HG02763 (cell line): ENCODE measurements at regions not wholly inside any gene's neighbourhood (a gene's known extent, or its start where the extent isn't known, plus 50 kb on each side); places are given as distances from the start of the nearest gene placed in this dataset.
"Not testable (repeated sequence)": the region's sequence is repeated elsewhere in the genome, so short reads cannot be mapped to it uniquely, and the experiment has no call there.

ENCODE experiments used
- ATAC-seq: cut with Tn5 transposase; IDR thresholded peaks from one replicate; pipeline ENCODE4 v1.9.1; 2021; ENCODE audit warnings: mild to moderate bottlenecking, moderate library complexity; ENCODE audit not compliant: unreplicated experiment

DNA sequence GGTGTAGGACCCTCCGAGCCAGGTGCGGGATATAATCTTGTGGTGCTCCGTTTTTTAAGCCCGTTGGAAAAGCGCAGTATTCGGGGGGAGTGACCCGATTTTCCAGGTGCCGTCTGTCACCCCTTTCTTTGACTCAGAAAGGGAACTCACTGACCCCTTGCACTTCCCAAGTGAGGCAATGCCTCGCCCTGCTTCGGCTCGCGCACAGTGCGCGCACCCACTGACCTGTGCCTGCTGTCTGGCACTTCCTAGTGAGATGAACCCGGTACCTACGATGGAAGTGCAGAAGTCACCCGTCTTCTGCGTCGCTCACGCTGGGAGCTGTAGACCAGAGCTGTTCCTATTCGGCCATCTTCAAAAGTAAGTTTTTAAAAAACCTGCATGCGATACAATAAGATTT, 362.1 kb downstream of the HS3ST1 start:
- ATAC-seq: not testable (repeated sequence)

DNA sequence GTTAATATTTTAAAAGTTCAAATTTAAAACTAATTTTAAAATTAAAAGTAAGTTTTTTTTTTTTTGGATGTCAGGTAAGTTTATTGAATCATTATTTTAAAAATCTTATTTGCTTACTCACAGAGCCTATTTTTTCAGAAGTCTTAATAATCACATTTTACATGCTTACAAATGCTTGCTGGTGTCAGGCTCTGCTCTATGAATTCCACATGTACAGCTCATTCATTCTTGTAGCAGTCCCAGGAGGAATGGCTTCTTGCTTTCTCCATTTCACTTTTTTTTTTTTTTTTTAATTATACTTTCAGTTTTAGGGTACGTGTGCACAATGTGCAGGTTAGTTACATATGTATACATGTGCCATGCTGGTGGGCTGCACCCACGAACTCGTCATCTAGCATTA, 368.1 kb downstream of the HS3ST1 start:
- ATAC-seq: not testable (repeated sequence)

- ATAC-seq: not testable (repeated sequence)
Measured at GRCh38 chr4:11054937-11055336, 370.4 kb upstream of the CLNK start.

DNA sequence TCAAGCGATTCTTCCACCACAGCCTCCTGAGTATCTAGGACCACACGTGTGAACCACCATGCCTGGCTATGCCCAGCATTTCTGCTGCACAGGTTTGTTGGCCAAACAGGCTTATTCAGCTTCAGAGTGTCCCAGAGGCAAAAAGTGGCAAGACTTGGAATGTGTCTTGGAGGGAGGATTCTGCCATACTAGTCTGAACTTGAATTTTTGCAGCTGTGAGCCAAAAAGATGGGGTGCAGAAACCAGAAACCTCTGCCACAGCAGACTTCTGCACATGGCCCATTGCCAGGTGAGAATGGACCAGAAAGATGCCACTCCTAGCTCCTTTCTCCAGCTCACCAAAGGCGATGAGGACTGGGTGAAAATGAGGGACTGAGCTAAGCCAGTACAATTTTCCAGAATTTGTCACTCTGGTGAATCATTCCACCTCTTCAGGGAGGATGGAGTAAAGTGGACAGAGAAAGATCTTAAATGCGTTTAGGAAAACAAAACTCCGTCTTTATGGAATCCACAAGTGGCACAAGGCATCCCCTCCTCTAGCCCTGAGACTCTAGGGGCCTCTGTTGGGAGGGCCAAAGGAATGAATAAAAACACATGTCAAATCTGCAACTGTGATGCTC, 369.1 kb upstream of the CLNK start:
- ATAC-seq: no peak

- ATAC-seq: no peak
Measured at GRCh38 chr4:11051181-11051580, 366.6 kb upstream of the CLNK start.

- no peak for ATAC-seq
Measured at GRCh38 chr4:11050766-11051165, 366.2 kb upstream of the CLNK start.

GRCh38 chr4:11049001-11049400, 364.4 kb upstream of the CLNK start:
- no peak for ATAC-seq

DNA sequence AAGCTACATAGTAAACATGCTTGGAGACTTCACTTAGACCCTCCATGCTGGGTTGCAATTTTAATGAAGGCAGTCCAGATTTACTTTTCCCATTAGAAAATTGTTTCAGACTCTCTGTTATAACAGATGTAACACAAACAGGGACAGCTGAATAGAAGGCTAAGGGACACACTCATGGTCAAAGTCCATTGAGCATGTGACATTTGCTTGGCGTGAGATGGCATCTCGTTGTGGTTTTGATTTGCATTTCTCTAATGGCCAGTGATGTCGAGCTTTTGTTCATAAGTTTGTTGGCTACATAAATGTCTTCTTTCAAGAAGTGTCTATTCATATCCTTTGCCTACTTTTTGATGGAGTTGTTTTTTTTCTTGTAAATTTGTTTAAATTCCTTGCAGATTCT, 358.2 kb upstream of the CLNK start:
- ATAC-seq: no peak

GRCh38 chr4:11039634-11040131, 355.1 kb upstream of the CLNK start:
- no peak for ATAC-seq

DNA sequence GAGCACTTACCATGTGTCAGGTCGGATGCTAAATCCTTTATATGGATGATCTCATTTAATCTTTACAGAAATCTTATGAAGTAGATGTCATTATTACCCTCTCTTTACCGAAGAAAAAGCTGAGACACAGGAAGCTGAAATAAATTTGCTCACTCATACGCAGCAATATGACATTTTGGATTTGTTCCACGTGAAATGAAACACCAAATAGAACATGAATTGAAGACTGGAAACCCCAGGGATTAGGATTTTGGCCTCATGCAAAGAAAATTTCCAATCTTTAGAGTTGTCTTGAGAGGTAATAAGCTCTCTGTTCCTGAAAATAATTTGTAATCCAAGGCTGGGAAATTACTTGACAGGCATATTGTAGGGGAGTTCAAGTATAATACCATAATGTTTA, 354.4 kb upstream of the CLNK start:
- ATAC-seq: no peak

- no peak for ATAC-seq
Measured at GRCh38 chr4:11037637-11038036, 353.1 kb upstream of the CLNK start.

DNA sequence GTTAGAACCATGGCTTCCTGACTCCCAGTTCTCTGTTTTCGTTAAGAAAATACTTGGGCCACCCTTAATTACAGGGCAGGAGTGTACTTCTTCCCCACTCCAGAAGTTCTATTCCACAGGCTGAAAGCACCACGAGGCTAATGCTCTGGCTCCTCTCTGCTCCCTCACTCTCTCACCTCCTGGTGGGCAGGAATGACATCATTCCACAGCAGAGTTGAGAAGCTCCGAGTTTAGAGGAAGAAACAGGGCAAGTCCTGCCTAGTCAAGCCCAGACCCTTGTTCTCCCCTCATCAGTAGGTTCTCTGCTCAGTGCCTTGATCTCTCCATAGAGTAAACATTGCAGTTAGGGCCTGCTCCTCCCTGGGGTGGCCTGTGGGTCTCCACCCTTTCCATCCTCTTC, 343.8 kb upstream of the CLNK start:
- no peak for ATAC-seq

GRCh38 chr4:11021333-11021732, 336.8 kb upstream of the CLNK start:
- ATAC-seq: no peak

DNA sequence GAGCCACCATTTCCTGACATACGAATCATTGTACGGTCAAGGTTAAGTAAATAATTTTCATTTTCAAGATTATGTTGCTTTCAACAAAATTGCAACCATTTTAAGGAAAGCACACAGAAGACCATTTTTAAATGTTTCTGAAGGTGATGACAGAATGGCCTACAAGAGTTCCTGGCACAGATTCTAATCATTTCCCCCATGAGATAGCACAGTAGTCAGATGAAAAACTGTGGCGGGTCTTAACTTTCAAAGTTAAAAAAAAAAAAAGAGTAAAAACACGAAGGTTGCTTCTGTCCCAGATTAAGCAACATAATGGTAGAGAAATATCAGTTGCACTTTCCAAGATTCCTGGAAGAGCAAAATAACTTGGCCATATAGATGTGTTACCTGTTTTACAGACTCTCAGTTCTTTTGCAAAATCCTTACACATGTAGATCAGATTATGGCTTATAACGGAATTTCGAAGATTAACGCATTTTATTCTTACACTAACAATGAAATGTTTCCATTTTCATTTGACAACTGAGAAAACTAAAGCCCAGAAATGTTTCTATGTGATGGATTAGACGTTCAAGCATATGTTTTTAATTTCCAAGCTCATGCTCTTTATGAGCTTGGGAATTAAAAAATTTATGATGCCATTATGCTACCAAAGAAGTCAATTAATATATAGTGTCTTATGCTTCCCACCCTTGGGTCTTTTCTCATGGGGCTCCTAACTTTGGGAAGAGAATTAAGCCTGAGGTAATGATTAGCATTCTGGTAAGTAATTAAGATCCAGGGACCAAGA, 335.1 kb upstream of the CLNK start:
- no peak for ATAC-seq

DNA sequence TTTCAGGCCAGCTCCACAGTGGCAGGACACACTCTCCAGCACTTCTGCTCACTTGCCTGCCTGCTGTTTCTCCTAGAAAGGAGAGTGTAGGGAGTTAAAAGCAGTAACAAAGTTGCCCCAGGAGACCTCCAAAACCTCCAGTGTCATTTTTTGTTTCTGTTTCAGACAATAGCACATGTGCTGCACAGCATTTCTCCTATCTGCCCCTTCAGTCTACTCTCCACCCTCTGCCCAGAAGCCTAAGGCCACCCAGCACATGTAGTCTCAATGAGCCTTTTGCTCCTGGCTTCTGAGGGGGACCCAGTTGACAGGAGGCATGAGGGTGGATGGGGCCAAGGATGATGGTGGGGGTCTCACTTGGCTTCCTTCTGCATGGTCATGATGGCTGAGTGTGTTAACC, 329.6 kb upstream of the CLNK start:
- ATAC-seq: no peak

- no peak for ATAC-seq
Measured at GRCh38 chr4:11013094-11013664, 328.6 kb upstream of the CLNK start.

DNA sequence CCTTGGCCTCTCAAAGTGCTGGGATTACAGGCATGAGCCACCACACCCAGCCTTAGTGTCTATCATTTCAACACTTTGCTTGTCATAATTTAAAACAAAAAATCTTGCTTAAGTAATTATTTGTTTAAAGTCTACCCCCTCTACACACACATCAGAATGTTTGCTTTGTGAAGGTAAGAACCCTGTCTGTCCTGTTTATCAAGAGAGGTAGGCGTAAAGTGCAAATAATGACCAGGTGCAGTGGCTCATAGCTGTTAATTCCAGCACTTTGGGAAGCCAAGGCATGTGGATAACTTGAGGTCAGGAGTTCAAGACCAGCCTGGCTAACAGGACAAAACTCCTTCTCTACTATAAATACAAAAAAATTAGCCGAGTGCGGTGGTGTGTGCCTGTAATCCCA, 326.7 kb upstream of the CLNK start:
- ATAC-seq: no peak

- ATAC-seq: no peak
Measured at GRCh38 chr4:11010624-11011023, 326.1 kb upstream of the CLNK start.

DNA sequence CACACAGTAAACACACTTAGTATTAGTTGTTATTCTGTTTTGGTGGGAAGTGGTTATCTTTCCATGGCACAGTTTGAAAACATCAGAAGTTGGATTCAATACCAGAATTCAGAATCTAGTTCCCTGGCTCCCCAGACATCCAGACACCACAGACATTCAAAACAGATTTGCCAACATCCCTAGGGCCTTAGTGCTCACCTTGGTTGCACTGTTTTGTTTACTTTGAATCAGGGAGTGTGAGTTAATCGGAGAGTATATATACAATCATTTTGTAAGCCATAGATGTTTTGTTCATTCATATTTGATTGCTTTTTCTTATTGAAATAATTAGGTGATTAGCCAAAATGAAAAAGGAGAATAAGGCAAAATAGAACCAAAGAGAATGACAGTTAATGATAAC, 324.7 kb upstream of the CLNK start:
- ATAC-seq: no peak

- ATAC-seq: no peak
Measured at GRCh38 chr4:11005300-11005699, 320.7 kb upstream of the CLNK start.

- no peak for ATAC-seq
Measured at GRCh38 chr4:11004818-11005217, 320.2 kb upstream of the CLNK start.

DNA sequence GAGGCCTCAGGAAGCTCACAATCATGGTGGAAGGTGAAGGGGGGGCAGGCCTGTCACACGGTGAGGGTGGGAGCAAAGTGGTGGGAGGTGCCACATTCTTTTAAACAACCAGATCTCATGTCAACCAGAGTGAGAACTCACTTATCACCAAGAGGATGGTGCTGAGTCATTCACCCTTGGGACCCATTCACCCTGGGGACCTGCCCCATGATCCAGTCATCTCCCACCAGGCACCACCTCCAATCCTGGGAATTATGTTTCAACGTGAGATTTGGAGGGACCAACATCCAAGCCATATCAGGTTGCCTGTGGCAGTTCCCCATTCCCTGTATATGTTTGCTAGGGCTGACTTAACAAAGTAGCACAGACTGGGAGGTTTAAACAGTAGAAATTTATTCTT, 318.4 kb upstream of the CLNK start:
- no peak for ATAC-seq
